BJ (cell line): ENCODE measurements at regions not wholly inside any gene's neighbourhood (a gene's known extent, or its start where the extent isn't known, plus 50 kb on each side); places are given as distances from the start of the nearest gene placed in this dataset.

ENCODE experiments used
- CTCF ChIA-PET: fragments of 350-600 bp; formaldehyde crosslinking; extraction: SDS; loops from one replicate; lab custom pipeline; 2021; ENCODE audit warnings: antibody characterized with exemption, inconsistent platforms; lab: Yijun Ruan, JAX
- POLR2A ChIA-PET: fragments of 300-600 bp; sonication (Branson Sonifier 250); formaldehyde crosslinking; extraction: SDS; loops from one replicate; lab custom pipeline; 2021; ENCODE audit warnings: antibody characterized with exemption; lab: Charles Lee
- DNase-seq: peaks from one replicate; pipeline ENCODE4 v3.0.0-alpha.2; 2011; ENCODE audit warnings: low read depth
- H3K27me3 ChIP-seq: 2 replicates; pipeline ENCODE4 v1.6.0; 2011; ENCODE audit warnings: low read length; ENCODE audit not compliant: control insufficient read depth, insufficient read depth
- H3K36me3 ChIP-seq: 2 replicates; pipeline ENCODE4 v1.5.1; 2011; ENCODE audit warnings: low read length; ENCODE audit not compliant: control insufficient read depth, insufficient read depth
- H3K4me3 ChIP-seq: 2 replicates; pipeline ENCODE4 v1.5.1; 2011; ENCODE audit warnings: low read depth, mild to moderate bottlenecking, control low read depth, low read length
- CTCF ChIP-seq: IDR thresholded peaks from 2 replicates; pipeline ENCODE4 v1.5.1; 2011; ENCODE audit warnings: low read depth, mild to moderate bottlenecking, control low read depth, inconsistent platforms, low read length, moderate library complexity; ENCODE audit not compliant: insufficient read depth

GRCh38 chr12:39127401-39127800 lies 222.0 kb upstream of the CPNE8 start:
- DNase-seq: no peak
- Histone ChIP-seq H3K27me3 (no peaks in the 10 kb centered on the region), H3K4me3 (no peak overlapping the region), H3K36me3 (no peaks in the 10 kb centered on the region)
- POLR2A ChIA-PET: no interaction called here
- no peak for TF ChIP-seq CTCF
- CTCF ChIA-PET: no interaction called here

GRCh38 chr12:39125566-39125965 lies 220.2 kb upstream of the CPNE8 start:
- CTCF ChIA-PET: interaction anchor here (1.2 kb wide), 1 partner anchor 148 kb away, joined by 3 read pairs; no protein-coding TSS in a partner anchor
- TF ChIP-seq CTCF: no peak
- Histone ChIP-seq H3K27me3 (no peaks in the 10 kb centered on the region), H3K4me3 (no peak overlapping the region), H3K36me3 (no peaks in the 10 kb centered on the region)
- no peak for DNase-seq
- POLR2A ChIA-PET: no interaction called here

GRCh38 chr12:39124768-39125167 lies 219.4 kb upstream of the CPNE8 start:
- no peak for TF ChIP-seq CTCF
- no peak overlapping the region for H3K4me3 ChIP-seq
- no peaks in the 10 kb centered on the region for H3K27me3 ChIP-seq
- CTCF ChIA-PET: interaction anchor here (1.2 kb wide), 1 partner anchor 149 kb away, joined by 3 read pairs; no protein-coding TSS in a partner anchor
- DNase-seq: no peak
- POLR2A ChIA-PET: no interaction called here
- H3K36me3 ChIP-seq: no peaks in the 10 kb centered on the region

- ChIA-PET POLR2A (no interaction called here), CTCF (no interaction called here)
- Histone ChIP-seq H3K36me3 (no peaks in the 10 kb centered on the region), H3K27me3 (no peaks in the 10 kb centered on the region), H3K4me3 (no peak overlapping the region)
- no peak for TF ChIP-seq CTCF
- no peak for DNase-seq
Observed at GRCh38 chr12:39123580-39124253, 218.3 kb upstream of the CPNE8 start.

- CTCF ChIA-PET: interaction anchor here (0.9 kb wide), 1 partner anchor 9 kb away, joined by 3 read pairs; no protein-coding TSS in a partner anchor
Observed at GRCh38 chr12:39122562-39123204, 217.3 kb upstream of the CPNE8 start.

More at GRCh38 chr12:39122562-39123204, 217.3 kb upstream of the CPNE8 start:
- Histone ChIP-seq H3K4me3 (no peak overlapping the region), H3K27me3 (no peaks in the 10 kb centered on the region), H3K36me3 (no peaks in the 10 kb centered on the region)
- POLR2A ChIA-PET: no interaction called here
- DNase-seq: no peak
- no peak for TF ChIP-seq CTCF
